ENCODE measurements at regions not wholly inside any gene's neighbourhood (a gene's known extent, or its start where the extent isn't known, plus 50 kb on each side); places are given as distances from the start of the nearest gene placed in this dataset.

GRCh38 chr4:23547601-23548000 lies 342.2 kb downstream of the PPARGC1A start:
- no peak for DNase-seq (ENCODE audit: low read depth in 4 of 4, low spot score in 2 of 4)

- DNase-seq (ENCODE audit: low read depth in 4 of 4, low spot score in 2 of 4), result no peak
These were observed 342.8 kb downstream of the PPARGC1A start for GRCh38 chr4:23547096-23547495.

GRCh38 chr4:23539969-23540569 lies 349.8 kb downstream of the PPARGC1A start:
- DNase-seq (ENCODE audit: low read depth in 4 of 4, low spot score in 2 of 4), result no peak

- no peak for DNase-seq (ENCODE audit: low read depth in 4 of 4, low spot score in 2 of 4)
These were observed 356.0 kb downstream of the PPARGC1A start for GRCh38 chr4:23533859-23534258.

GRCh38 chr4:23516716-23517115 lies 373.1 kb downstream of the PPARGC1A start:
- DNase-seq (ENCODE audit: low read depth in 4 of 4, low spot score in 2 of 4), result peak in 1 of 4 donors; percentile 3

- DNase-seq (ENCODE audit: low read depth in 4 of 4, low spot score in 2 of 4), result no peak
These were observed 385.8 kb downstream of the PPARGC1A start for GRCh38 chr4:23504083-23504482.

- DNase-seq (ENCODE audit: low read depth in 4 of 4, low spot score in 2 of 4), result no peak
These were observed 388.9 kb downstream of the PPARGC1A start for GRCh38 chr4:23500894-23501449.

GRCh38 chr4:23485801-23486200 lies 404.0 kb downstream of the PPARGC1A start:
- DNase-seq (ENCODE audit: low read depth in 4 of 4, low spot score in 2 of 4), result no peak

GRCh38 chr4:23484689-23485088 lies 405.2 kb downstream of the PPARGC1A start:
- DNase-seq (ENCODE audit: low read depth in 4 of 4, low spot score in 2 of 4), result no peak

GRCh38 chr4:23483320-23483960 lies 406.4 kb downstream of the PPARGC1A start:
- no peak for DNase-seq (ENCODE audit: low read depth in 4 of 4, low spot score in 2 of 4)

GRCh38 chr4:23481566-23481965 lies 408.3 kb downstream of the PPARGC1A start:
- no peak for DNase-seq (ENCODE audit: low read depth in 4 of 4, low spot score in 2 of 4)

- no peak for DNase-seq (ENCODE audit: low read depth in 4 of 4, low spot score in 2 of 4)
These were observed 411.9 kb downstream of the PPARGC1A start for GRCh38 chr4:23477905-23478304.

- DNase-seq (ENCODE audit: low read depth in 4 of 4, low spot score in 2 of 4), result no peak
These were observed 413.2 kb downstream of the PPARGC1A start for GRCh38 chr4:23476515-23477090.

GRCh38 chr4:23463071-23463470 lies 426.8 kb downstream of the PPARGC1A start:
- DNase-seq (ENCODE audit: low read depth in 4 of 4, low spot score in 2 of 4), result no peak

GRCh38 chr4:23458054-23458453 lies 431.8 kb downstream of the PPARGC1A start:
- no peak for DNase-seq (ENCODE audit: low read depth in 4 of 4, low spot score in 2 of 4)

GRCh38 chr4:23456864-23457263 lies 433.0 kb downstream of the PPARGC1A start:
- DNase-seq (ENCODE audit: low read depth in 4 of 4, low spot score in 2 of 4), result no peak

GRCh38 chr4:23455456-23456158 lies 434.2 kb downstream of the PPARGC1A start:
- no peak for DNase-seq (ENCODE audit: low read depth in 4 of 4, low spot score in 2 of 4)

GRCh38 chr4:23441530-23442069 lies 448.2 kb downstream of the PPARGC1A start:
- DNase-seq (ENCODE audit: low read depth in 4 of 4, low spot score in 2 of 4), result no peak

GRCh38 chr4:23438764-23439163 lies 451.1 kb downstream of the PPARGC1A start:
- no peak for DNase-seq (ENCODE audit: low read depth in 4 of 4, low spot score in 2 of 4)

GRCh38 chr4:23429497-23429896 lies 460.4 kb downstream of the PPARGC1A start:
- DNase-seq (ENCODE audit: low read depth in 4 of 4, low spot score in 2 of 4), result no peak

GRCh38 chr4:23425570-23425969 lies 464.3 kb downstream of the PPARGC1A start:
- no peak for DNase-seq (ENCODE audit: low read depth in 4 of 4, low spot score in 2 of 4)
